ENCODE measurements at regions not wholly inside any gene's neighbourhood (a gene's known extent, or its start where the extent isn't known, plus 50 kb on each side); places are given as distances from the start of the nearest gene placed in this dataset.

DNA sequence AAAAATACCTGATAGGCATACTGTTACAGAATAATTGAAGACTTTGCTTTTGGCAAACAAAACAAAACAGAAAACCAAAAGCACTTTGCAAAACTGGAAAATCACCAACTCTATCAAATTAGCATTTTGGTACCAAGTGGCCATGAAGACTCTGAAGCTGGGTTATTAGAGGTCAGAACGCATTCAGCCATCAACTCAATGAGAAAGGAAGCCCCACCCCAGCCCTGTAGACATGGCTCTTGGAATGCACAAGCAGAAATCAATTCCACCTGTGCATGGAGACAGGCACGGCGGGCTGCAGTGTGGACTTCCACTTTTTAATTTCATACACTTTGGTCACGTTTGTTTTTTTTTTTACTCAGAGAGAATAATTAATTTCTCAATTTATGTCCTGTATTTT lies 93.6 kb upstream of the DHX15 start:
- 71% methylated on average over 1 of the region's 4 CpGs for WGBS (ENCODE audit: insufficient coverage)

GRCh38 chr4:24680746-24681448 lies 96.5 kb upstream of the DHX15 start:
- Histone ChIP-seq H3K9ac (ENCODE audit: low read length) (no peak overlapping the region), H3K36me3 (replicated peaks in 1 of 2; ENCODE audit: control extremely low read depth in 1 of 2, control insufficient read depth in 1 of 2, extremely low read depth in 1 of 2, insufficient read depth in 2 of 2, low read length in 1 of 2) (no peaks in the 10 kb centered on the region), H3K4me2 (replicated peaks; ENCODE audit: low read depth, low read length, poor library complexity, severe bottlenecking) (no peak overlapping the region), H3K27ac (ENCODE audit: low read length in 2 of 2) (no peak overlapping the region), H3K79me2 (ENCODE audit: control insufficient read depth, insufficient read depth, low read length) (no peaks in the 10 kb centered on the region), H3K4me1 (ENCODE audit: control insufficient read depth in 2 of 2, insufficient read depth in 2 of 2, low read length in 2 of 2) (no peaks in the 10 kb centered on the region), H2AFZ (ENCODE audit: insufficient read depth, low read depth, low read length, poor library complexity, severe bottlenecking) (no peak overlapping the region), H4K20me1 (ENCODE audit: control insufficient read depth, insufficient read depth, low read length, poor library complexity, severe bottlenecking) (no peaks in the 10 kb centered on the region), H3K27me3 (replicated peaks in 1 of 4; ENCODE audit: control extremely low read depth in 1 of 4, control insufficient read depth in 3 of 4, insufficient read depth in 4 of 4, low read length in 3 of 4) (peaks cover 0 to 7% (median 1%) of the 10 kb centered on the region in 4 experiments), H3K9me3 (ENCODE audit: control extremely low read depth in 1 of 3, control insufficient read depth in 2 of 3, insufficient read depth in 1 of 3, low read length in 2 of 3) (peaks cover 0 to 3% (median under 1%) of the 10 kb centered on the region in 3 donors), H3K4me3 (ENCODE audit: control extremely low read depth in 1 of 5, extremely low read depth in 1 of 5, insufficient read depth in 1 of 5, low read depth in 2 of 5, low read length in 4 of 5) (no peak overlapping the region)
- Mint-ChIP-seq H3K27ac (no peak overlapping the region), H3K9me3 (ENCODE audit: insufficient read depth) (no peaks in the 10 kb centered on the region), H3K27me3 (peaks cover 26% of the 10 kb centered on the region), H3K4me3 (no peak overlapping the region), H3K4me1 (no peaks in the 10 kb centered on the region)
- no peak for TF ChIP-seq EZH2 (IDR thresholded peaks at IDR 0.05; ENCODE audit: borderline replicate concordance, insufficient read depth, low read depth, low read length, poor library complexity, severe bottlenecking)
- TF ChIP-seq, protein P1, sequence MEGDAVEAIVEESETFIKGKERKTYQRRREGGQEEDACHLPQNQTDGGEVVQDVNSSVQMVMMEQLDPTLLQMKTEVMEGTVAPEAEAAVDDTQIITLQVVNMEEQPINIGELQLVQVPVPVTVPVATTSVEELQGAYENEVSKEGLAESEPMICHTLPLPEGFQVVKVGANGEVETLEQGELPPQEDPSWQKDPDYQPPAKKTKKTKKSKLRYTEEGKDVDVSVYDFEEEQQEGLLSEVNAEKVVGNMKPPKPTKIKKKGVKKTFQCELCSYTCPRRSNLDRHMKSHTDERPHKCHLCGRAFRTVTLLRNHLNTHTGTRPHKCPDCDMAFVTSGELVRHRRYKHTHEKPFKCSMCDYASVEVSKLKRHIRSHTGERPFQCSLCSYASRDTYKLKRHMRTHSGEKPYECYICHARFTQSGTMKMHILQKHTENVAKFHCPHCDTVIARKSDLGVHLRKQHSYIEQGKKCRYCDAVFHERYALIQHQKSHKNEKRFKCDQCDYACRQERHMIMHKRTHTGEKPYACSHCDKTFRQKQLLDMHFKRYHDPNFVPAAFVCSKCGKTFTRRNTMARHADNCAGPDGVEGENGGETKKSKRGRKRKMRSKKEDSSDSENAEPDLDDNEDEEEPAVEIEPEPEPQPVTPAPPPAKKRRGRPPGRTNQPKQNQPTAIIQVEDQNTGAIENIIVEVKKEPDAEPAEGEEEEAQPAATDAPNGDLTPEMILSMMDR (IDR thresholded peaks at IDR 0.05), result no peak
- CTCF ChIA-PET, result no interaction called here
- ATAC-seq (ENCODE audit: low read depth) (no peak), DNase-seq (no peak)
- whole genome bisulfite sequencing (ENCODE audit: insufficient coverage), result 56% methylated on average over 5 of the region's 9 CpGs
- intact Hi-C loops (cut with micrococcal nuclease), result no loop called here
- POLR2A ChIA-PET, result no interaction called here

More for the DNA sequence above, 93.6 kb upstream of the DHX15 start:
- Histone ChIP-seq H3K4me3 (ENCODE audit: control extremely low read depth in 1 of 5, extremely low read depth in 1 of 5, insufficient read depth in 1 of 5, low read depth in 2 of 5, low read length in 4 of 5) (no peak overlapping the region), H3K9me3 (ENCODE audit: control extremely low read depth in 1 of 3, control insufficient read depth in 2 of 3, insufficient read depth in 1 of 3, low read length in 2 of 3) (peaks cover 0 to 4% (median 3%) of the 10 kb centered on the region in 3 donors), H4K20me1 (ENCODE audit: control insufficient read depth, insufficient read depth, low read length, poor library complexity, severe bottlenecking) (no peaks in the 10 kb centered on the region), H3K4me1 (ENCODE audit: control insufficient read depth in 2 of 2, insufficient read depth in 2 of 2, low read length in 2 of 2) (no peaks in the 10 kb centered on the region), H3K4me2 (replicated peaks; ENCODE audit: low read depth, low read length, poor library complexity, severe bottlenecking) (no peak overlapping the region), H3K27ac (ENCODE audit: low read length in 2 of 2) (no peak overlapping the region), H3K36me3 (replicated peaks in 1 of 2; ENCODE audit: control extremely low read depth in 1 of 2, control insufficient read depth in 1 of 2, extremely low read depth in 1 of 2, insufficient read depth in 2 of 2, low read length in 1 of 2) (no peaks in the 10 kb centered on the region), H3K79me2 (ENCODE audit: control insufficient read depth, insufficient read depth, low read length) (no peaks in the 10 kb centered on the region), H3K9ac (ENCODE audit: low read length) (no peak overlapping the region), H2AFZ (ENCODE audit: insufficient read depth, low read depth, low read length, poor library complexity, severe bottlenecking) (no peak overlapping the region), H3K27me3 (replicated peaks in 1 of 4; ENCODE audit: control extremely low read depth in 1 of 4, control insufficient read depth in 3 of 4, insufficient read depth in 4 of 4, low read length in 3 of 4) (peaks cover 0 to 7% (median 1%) of the 10 kb centered on the region in 4 experiments)
- POLR2A ChIA-PET, result no interaction called here
- H3K9me3 Mint-ChIP-seq (ENCODE audit: insufficient read depth), result no peaks in the 10 kb centered on the region
- no peaks in the 10 kb centered on the region for H3K4me1 Mint-ChIP-seq
- TF ChIP-seq EZH2 (IDR thresholded peaks at IDR 0.05; ENCODE audit: borderline replicate concordance, insufficient read depth, low read depth, low read length, poor library complexity, severe bottlenecking), result no peak
- TF ChIP-seq, protein P1 (IDR thresholded peaks at IDR 0.05), result no peak
- H3K4me3 Mint-ChIP-seq, result no peak overlapping the region
- H3K27ac Mint-ChIP-seq, result no peak overlapping the region
- CTCF ChIA-PET, result no interaction called here
- ATAC-seq (ENCODE audit: low read depth), result no peak
- intact Hi-C loops (cut with micrococcal nuclease), result no loop called here
- no peak for DNase-seq
- H3K27me3 Mint-ChIP-seq, result peaks cover 26% of the 10 kb centered on the region

All from B cell (primary cell).